MM.1S (cell line): ENCODE measurements at regions not wholly inside any gene's neighbourhood (a gene's known extent, or its start where the extent isn't known, plus 50 kb on each side); places are given as distances from the start of the nearest gene placed in this dataset.

Source experiments
- CTCF ChIP-seq: fragments of 300-600 bp; sonication (generic); IDR thresholded peaks from 2 replicates; pipeline ENCODE4 v1.5.1; 2016; ENCODE audit warnings: antibody characterized with exemption, low read length, mixed read lengths
- EZH2 ChIP-seq: fragments of 300-600 bp; sonication (generic); optimal IDR thresholded peaks from 2 replicates; pipeline ENCODE3; 2017; ENCODE audit warnings: low read depth, mild to moderate bottlenecking, antibody characterized with exemption, low read length, mixed read lengths

GRCh38 chr2:146229508-146230155 lies 1615.2 kb upstream of the ACVR2A start:
- TF ChIP-seq EZH2 = no peak
- no peak for TF ChIP-seq CTCF
